SIG-M5 treated with dmso at 0.1 percent for 504 hours (cell line): ENCODE measurements at regions not wholly inside any gene's neighbourhood (a gene's known extent, or its start where the extent isn't known, plus 50 kb on each side); places are given as distances from the start of the nearest gene placed in this dataset.
"Not testable (repeated sequence)": the region's sequence is repeated elsewhere in the genome, so short reads cannot be mapped to it uniquely, and the experiment has no call there.

Experiments used
- DNase-seq: peaks from one replicate; lab custom pipeline; 2025; ENCODE audit not compliant: unreplicated experiment; lab: John Stamatoyannopoulos, UW

- DNase-seq = no peak
Observed at GRCh38 chr13:44752164-44752563, 176.0 kb upstream of the TSC22D1 start.

- DNase-seq = no peak
Observed at GRCh38 chr13:44750630-44751029, 174.5 kb upstream of the TSC22D1 start.

- DNase-seq = no peak
Observed at GRCh38 chr13:44749906-44750305, 173.8 kb upstream of the TSC22D1 start.

- DNase-seq = no peak
Observed at GRCh38 chr13:44748439-44748838, 172.3 kb upstream of the TSC22D1 start.

GRCh38 chr13:44747179-44747578 lies 171.0 kb upstream of the TSC22D1 start:
- no peak for DNase-seq

- no peak for DNase-seq
Observed at GRCh38 chr13:44746690-44747089, 170.6 kb upstream of the TSC22D1 start.

- no peak for DNase-seq
Observed at GRCh38 chr13:44744880-44745633, 168.9 kb upstream of the TSC22D1 start.

GRCh38 chr13:44739539-44739938 lies 163.4 kb upstream of the TSC22D1 start:
- DNase-seq = no peak

GRCh38 chr13:44739120-44739519 lies 163.0 kb upstream of the TSC22D1 start:
- DNase-seq = no peak

GRCh38 chr13:44738463-44738862 lies 162.3 kb upstream of the TSC22D1 start:
- DNase-seq = no peak

- no peak for DNase-seq
Observed at GRCh38 chr13:44735806-44736205, 159.7 kb upstream of the TSC22D1 start.

- no peak for DNase-seq
Observed at GRCh38 chr13:44734201-44734707, 158.1 kb upstream of the TSC22D1 start.

GRCh38 chr13:44732503-44733098 lies 156.5 kb upstream of the TSC22D1 start:
- DNase-seq = no peak

GRCh38 chr13:44730851-44731250 lies 154.7 kb upstream of the TSC22D1 start:
- DNase-seq = no peak

GRCh38 chr13:44730099-44730498 lies 154.0 kb upstream of the TSC22D1 start:
- no peak for DNase-seq

- DNase-seq = not testable (repeated sequence)
Observed at GRCh38 chr13:44727591-44727990, 151.5 kb upstream of the TSC22D1 start.

- no peak for DNase-seq
Observed at GRCh38 chr13:44726778-44727177, 150.6 kb upstream of the TSC22D1 start.

GRCh38 chr13:44726214-44726613 lies 150.1 kb upstream of the TSC22D1 start:
- DNase-seq = peak; percentile 6

GRCh38 chr13:44719857-44720671 lies 143.9 kb upstream of the TSC22D1 start:
- no peak for DNase-seq

- no peak for DNase-seq
Observed at GRCh38 chr13:44718467-44718866, 142.3 kb upstream of the TSC22D1 start.

- no peak for DNase-seq
Observed at GRCh38 chr13:44715287-44716230, 139.4 kb upstream of the TSC22D1 start.
